ENCODE measurements at regions not wholly inside any gene's neighbourhood (a gene's known extent, or its start where the extent isn't known, plus 50 kb on each side); places are given as distances from the start of the nearest gene placed in this dataset.

GRCh38 chr7:53446170-53446569 is 410.7 kb downstream of the POM121L12 start:
- H3K9me3 ChIP-seq, result no peaks in the 10 kb centered on the region
- 53 to 67% methylated on average over 3 of the region's 3 CpGs for WGBS, 2 donors
- no peak overlapping the region for H3K27ac ChIP-seq
- H3K4me3 ChIP-seq, result no peak overlapping the region
- no peaks in the 10 kb centered on the region for H3K4me1 ChIP-seq
- no peaks in the 10 kb centered on the region for H3K36me3 ChIP-seq
- TF ChIP-seq CTCF (IDR thresholded peaks at IDR 0.05) (no peak), EP300 (IDR thresholded peaks at IDR 0.05) (no peak), POLR2A (IDR thresholded peaks at IDR 0.05) (no peak)
- no peak for DNase-seq (ENCODE audit: low spot score in 2 of 2)
- H3K27me3 ChIP-seq, result no peaks in the 10 kb centered on the region

GRCh38 chr7:53458636-53459035 is 423.2 kb downstream of the POM121L12 start:
- WGBS, 2 donors, result 54 to 71% methylated on average over 3 of the region's 3 CpGs
- Histone ChIP-seq H3K4me3 (no peak overlapping the region), H3K4me1 (no peaks in the 10 kb centered on the region), H3K9me3 (no peaks in the 10 kb centered on the region), H3K36me3 (no peaks in the 10 kb centered on the region), H3K27me3 (no peaks in the 10 kb centered on the region), H3K27ac (no peak overlapping the region)
- TF ChIP-seq POLR2A (IDR thresholded peaks at IDR 0.05) (no peak), CTCF (IDR thresholded peaks at IDR 0.05) (no peak), EP300 (IDR thresholded peaks at IDR 0.05) (no peak)
- no peak for DNase-seq (ENCODE audit: low spot score in 2 of 2)

- Histone ChIP-seq H3K27ac (no peak overlapping the region), H3K9me3 (no peaks in the 10 kb centered on the region), H3K4me1 (no peaks in the 10 kb centered on the region), H3K36me3 (no peaks in the 10 kb centered on the region), H3K4me3 (no peak overlapping the region), H3K27me3 (no peaks in the 10 kb centered on the region)
- WGBS, 2 donors, result 70 to 76% methylated on average over 2 of the region's 2 CpGs
- no peak for DNase-seq (ENCODE audit: low spot score in 2 of 2)
- TF ChIP-seq CTCF (IDR thresholded peaks at IDR 0.05) (no peak), POLR2A (IDR thresholded peaks at IDR 0.05) (no peak), EP300 (IDR thresholded peaks at IDR 0.05) (no peak)
Observed at GRCh38 chr7:53466371-53466770, 430.9 kb downstream of the POM121L12 start.

GRCh38 chr7:53470336-53470970 is 435.0 kb downstream of the POM121L12 start:
- Histone ChIP-seq H3K4me3 (no peak overlapping the region), H3K27me3 (no peaks in the 10 kb centered on the region), H3K4me1 (no peaks in the 10 kb centered on the region), H3K36me3 (no peaks in the 10 kb centered on the region), H3K9me3 (no peaks in the 10 kb centered on the region), H3K27ac (no peak overlapping the region)
- 68 to 69% methylated on average over 4 of the region's 4 CpGs for WGBS, 2 donors
- DNase-seq (ENCODE audit: low spot score in 2 of 2), result no peak
- TF ChIP-seq EP300 (IDR thresholded peaks at IDR 0.05), result no peak
- TF ChIP-seq POLR2A (IDR thresholded peaks at IDR 0.05), result no peak
- no peak for TF ChIP-seq CTCF (IDR thresholded peaks at IDR 0.05)

- no peaks in the 10 kb centered on the region for H3K9me3 ChIP-seq
- 44 to 61% methylated on average over 1 of the region's 1 CpG for WGBS, 2 donors
- no peaks in the 10 kb centered on the region for H3K27me3 ChIP-seq
- TF ChIP-seq POLR2A (IDR thresholded peaks at IDR 0.05) (no peak), CTCF (IDR thresholded peaks at IDR 0.05) (no peak), EP300 (IDR thresholded peaks at IDR 0.05) (no peak)
- H3K4me1 ChIP-seq, result no peaks in the 10 kb centered on the region
- no peak overlapping the region for H3K4me3 ChIP-seq
- H3K27ac ChIP-seq, result no peak overlapping the region
- no peak for DNase-seq (ENCODE audit: low spot score in 2 of 2)
- no peaks in the 10 kb centered on the region for H3K36me3 ChIP-seq
Observed at GRCh38 chr7:53473371-53473770, 437.9 kb downstream of the POM121L12 start.
